ENCODE measurements at regions not wholly inside any gene's neighbourhood (a gene's known extent, or its start where the extent isn't known, plus 50 kb on each side); places are given as distances from the start of the nearest gene placed in this dataset.
A peak's percentile ranks its signal among the peaks of the same experiment; 100 is the strongest.
"Not testable (repeated sequence)": the region's sequence is repeated elsewhere in the genome, so short reads cannot be mapped to it uniquely, and the experiment has no call there.

- no peak for FAIRE-seq
Measured at GRCh38 chr1:222232842-222233241, 315.1 kb downstream of the HHIPL2 start.

- peak; percentile 17 for FAIRE-seq
Measured at GRCh38 chr1:222229672-222230312, 318.1 kb downstream of the HHIPL2 start.

GRCh38 chr1:222225316-222225691 lies 322.6 kb downstream of the HHIPL2 start:
- FAIRE-seq, result no peak

- FAIRE-seq, result peak; percentile 33
Measured at GRCh38 chr1:222224636-222225315, 323.1 kb downstream of the HHIPL2 start.

GRCh38 chr1:222224156-222224555 lies 323.7 kb downstream of the HHIPL2 start:
- FAIRE-seq, result no peak

GRCh38 chr1:222223010-222223409 lies 324.9 kb downstream of the HHIPL2 start:
- no peak for FAIRE-seq

GRCh38 chr1:222216255-222216754 lies 331.6 kb downstream of the HHIPL2 start:
- FAIRE-seq, result no peak

- no peak for FAIRE-seq
Measured at GRCh38 chr1:222210776-222211175, 337.1 kb downstream of the HHIPL2 start.

- no peak for FAIRE-seq
Measured at GRCh38 chr1:222204475-222204874, 343.4 kb downstream of the HHIPL2 start.

GRCh38 chr1:222202831-222203230 lies 345.1 kb downstream of the HHIPL2 start:
- FAIRE-seq, result no peak

GRCh38 chr1:222196736-222197135 lies 351.2 kb downstream of the HHIPL2 start:
- FAIRE-seq, result no peak

- FAIRE-seq, result no peak
Measured at GRCh38 chr1:222196288-222196687, 351.6 kb downstream of the HHIPL2 start.

- FAIRE-seq, result no peak
Measured at GRCh38 chr1:222195857-222196256, 352.0 kb downstream of the HHIPL2 start.

- FAIRE-seq, result no peak
Measured at GRCh38 chr1:222189218-222189617, 358.7 kb downstream of the HHIPL2 start.

GRCh38 chr1:222187566-222188332 lies 360.2 kb downstream of the HHIPL2 start:
- FAIRE-seq, result no peak

- FAIRE-seq, result no peak
Measured at GRCh38 chr1:222182641-222183040, 365.3 kb downstream of the HHIPL2 start.

- FAIRE-seq, result no peak
Measured at GRCh38 chr1:222181191-222181590, 366.7 kb downstream of the HHIPL2 start.

GRCh38 chr1:222177496-222177895 lies 370.4 kb downstream of the HHIPL2 start:
- FAIRE-seq, result not testable (repeated sequence)

GRCh38 chr1:222171005-222171404 lies 376.9 kb downstream of the HHIPL2 start:
- FAIRE-seq, result no peak

- FAIRE-seq, result no peak
Measured at GRCh38 chr1:222168621-222169020, 379.3 kb downstream of the HHIPL2 start.

GRCh38 chr1:222167896-222168295 lies 380.0 kb downstream of the HHIPL2 start:
- FAIRE-seq, result no peak

GRCh38 chr1:222167111-222167510 lies 380.8 kb downstream of the HHIPL2 start:
- no peak for FAIRE-seq

GRCh38 chr1:222165629-222166028 lies 382.3 kb downstream of the HHIPL2 start:
- no peak for FAIRE-seq

- FAIRE-seq, result no peak
Measured at GRCh38 chr1:222163895-222164294, 384.0 kb downstream of the HHIPL2 start.
